Fibroblast of lung (primary cell): ENCODE measurements at regions not wholly inside any gene's neighbourhood (a gene's known extent, or its start where the extent isn't known, plus 50 kb on each side); places are given as distances from the start of the nearest gene placed in this dataset.

ENCODE experiments used
- CTCF ChIP-seq, 2 donors: IDR thresholded peaks in 1 of 2; conservative IDR thresholded peaks in 1 of 2; 1 replicate in 1 of 2; 2 replicates in 1 of 2; pipeline ENCODE4 v1.5.1; 2011 to 2012; ENCODE audit warnings: low read length in 2 of 2, control low read depth in 1 of 2, inconsistent platforms in 1 of 2, low read depth in 1 of 2, mild to moderate bottlenecking in 1 of 2
- EZH2 ChIP-seq: IDR thresholded peaks from 2 replicates; pipeline ENCODE4 v1.5.1; 2012; ENCODE audit warnings: low read length, control low read depth, mild to moderate bottlenecking; ENCODE audit errors: missing control alignments

GRCh38 chr1:101738475-101738874 lies 258.3 kb downstream of the OLFM3 start:
- no peak for TF ChIP-seq CTCF (conservative IDR thresholded peaks at IDR 0.05 in 1 of 2, IDR thresholded peaks at IDR 0.05 in 1 of 2; ENCODE audit: low read depth in 1 of 2, low read length in 2 of 2)
- no peak for TF ChIP-seq EZH2
